ENCODE measurements at regions not wholly inside any gene's neighbourhood (a gene's known extent, or its start where the extent isn't known, plus 50 kb on each side); places are given as distances from the start of the nearest gene placed in this dataset.

DNA sequence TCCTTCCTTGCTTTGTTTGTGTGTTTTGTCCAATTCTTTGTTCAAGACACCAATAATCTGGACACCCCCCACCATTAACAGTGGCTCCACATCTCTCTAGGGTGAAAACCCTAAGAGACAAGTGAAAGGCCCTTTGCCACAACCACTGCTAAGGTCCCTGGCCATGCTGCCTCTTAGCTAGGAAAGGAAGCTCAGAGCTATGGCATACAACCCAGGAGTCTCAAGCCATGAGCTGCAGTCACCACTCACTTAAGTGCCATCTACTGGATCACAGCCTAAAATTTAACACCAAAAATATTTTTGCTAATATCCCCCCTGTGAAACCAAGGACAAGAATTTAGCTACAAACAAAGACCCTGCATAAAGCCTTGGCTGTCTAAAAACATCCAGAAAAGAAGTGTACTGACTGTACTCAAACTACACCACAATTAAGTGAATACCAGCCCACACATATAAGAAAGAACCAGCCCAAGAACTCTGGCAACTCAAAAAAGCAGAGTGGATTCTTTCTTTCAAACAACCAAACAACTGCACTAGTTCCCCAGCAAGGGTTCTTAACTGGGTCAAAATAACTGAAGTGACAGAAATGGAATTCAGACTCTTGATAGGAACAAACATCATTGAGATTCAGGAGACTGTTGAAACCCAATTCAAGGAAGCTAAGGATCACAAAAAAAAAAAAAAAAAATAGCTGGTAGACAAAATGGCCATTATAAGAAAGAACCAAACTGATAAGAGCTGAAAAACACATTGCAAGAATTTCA is 130.1 kb upstream of the GALNT5 start:
- peak in 1 of 3 donors; percentile 18 for DNase-seq
- TF ChIP-seq, protein P1, sequence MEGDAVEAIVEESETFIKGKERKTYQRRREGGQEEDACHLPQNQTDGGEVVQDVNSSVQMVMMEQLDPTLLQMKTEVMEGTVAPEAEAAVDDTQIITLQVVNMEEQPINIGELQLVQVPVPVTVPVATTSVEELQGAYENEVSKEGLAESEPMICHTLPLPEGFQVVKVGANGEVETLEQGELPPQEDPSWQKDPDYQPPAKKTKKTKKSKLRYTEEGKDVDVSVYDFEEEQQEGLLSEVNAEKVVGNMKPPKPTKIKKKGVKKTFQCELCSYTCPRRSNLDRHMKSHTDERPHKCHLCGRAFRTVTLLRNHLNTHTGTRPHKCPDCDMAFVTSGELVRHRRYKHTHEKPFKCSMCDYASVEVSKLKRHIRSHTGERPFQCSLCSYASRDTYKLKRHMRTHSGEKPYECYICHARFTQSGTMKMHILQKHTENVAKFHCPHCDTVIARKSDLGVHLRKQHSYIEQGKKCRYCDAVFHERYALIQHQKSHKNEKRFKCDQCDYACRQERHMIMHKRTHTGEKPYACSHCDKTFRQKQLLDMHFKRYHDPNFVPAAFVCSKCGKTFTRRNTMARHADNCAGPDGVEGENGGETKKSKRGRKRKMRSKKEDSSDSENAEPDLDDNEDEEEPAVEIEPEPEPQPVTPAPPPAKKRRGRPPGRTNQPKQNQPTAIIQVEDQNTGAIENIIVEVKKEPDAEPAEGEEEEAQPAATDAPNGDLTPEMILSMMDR (IDR thresholded peaks at IDR 0.05; ENCODE audit: control extremely low read depth, extremely low read depth) = no peak
- ATAC-seq (ENCODE audit: insufficient read depth, low FRiP score) = no peak
- H3K9ac ChIP-seq (ENCODE audit: insufficient read depth in 1 of 2, low read length in 2 of 2) = no peak overlapping the region
- peaks cover 0 to 2% (median 0%) of the 10 kb centered on the region in 4 donors for H3K9me3 ChIP-seq (ENCODE audit: control insufficient read depth in 4 of 4, insufficient read depth in 3 of 4, low read length in 3 of 4)
- H3K4me1 ChIP-seq (ENCODE audit: control insufficient read depth in 5 of 5, insufficient read depth in 5 of 5, low read length in 5 of 5) = peaks cover 0 to 11% (median 0%) of the 10 kb centered on the region in 5 donors
- H3K27ac ChIP-seq (ENCODE audit: low read depth in 1 of 2, low read length in 1 of 2) = peak overlapping the region in 1 of 2 donors; percentile 51
- H3K27me3 ChIP-seq (ENCODE audit: control insufficient read depth in 3 of 3, insufficient read depth in 3 of 3, low read length in 2 of 3) = no peaks in the 10 kb centered on the region
- H3K4me3 ChIP-seq = no peak overlapping the region
- H3K36me3 ChIP-seq (ENCODE audit: control insufficient read depth in 4 of 4, insufficient read depth in 4 of 4, low read length in 4 of 4) = no peaks in the 10 kb centered on the region

DNA sequence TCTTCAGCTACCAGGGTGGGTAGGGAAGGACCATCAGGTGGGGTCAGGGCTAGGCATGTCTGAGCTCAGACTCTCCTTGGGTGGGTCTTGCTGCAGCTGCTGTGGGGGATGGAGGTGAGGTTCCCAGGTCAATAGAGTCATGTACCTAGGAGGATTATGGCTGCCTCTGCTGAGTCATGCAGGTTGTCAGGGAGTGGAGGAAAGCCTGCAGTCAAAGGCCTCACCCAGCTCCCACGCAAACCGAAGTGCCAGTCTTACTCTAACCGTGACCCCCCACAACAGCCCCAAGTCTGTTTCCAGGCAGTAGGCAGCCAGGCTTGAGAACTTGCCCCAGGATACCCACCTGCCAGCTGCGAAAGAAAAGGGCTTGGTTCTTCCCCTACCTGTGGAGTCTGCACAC is 113.6 kb upstream of the GALNT5 start:
- DNase-seq = no peak
- Histone ChIP-seq H3K27ac (ENCODE audit: low read depth in 1 of 2, low read length in 1 of 2) (no peak overlapping the region), H3K36me3 (ENCODE audit: control insufficient read depth in 4 of 4, insufficient read depth in 4 of 4, low read length in 4 of 4) (no peaks in the 10 kb centered on the region), H3K4me1 (ENCODE audit: control insufficient read depth in 5 of 5, insufficient read depth in 5 of 5, low read length in 5 of 5) (peaks cover 0 to 17% (median 0%) of the 10 kb centered on the region in 5 donors), H3K27me3 (ENCODE audit: control insufficient read depth in 3 of 3, insufficient read depth in 3 of 3, low read length in 2 of 3) (no peaks in the 10 kb centered on the region), H3K9ac (ENCODE audit: insufficient read depth in 1 of 2, low read length in 2 of 2) (no peak overlapping the region), H3K9me3 (ENCODE audit: control insufficient read depth in 4 of 4, insufficient read depth in 3 of 4, low read length in 3 of 4) (peaks cover 0 to 2% (median 0%) of the 10 kb centered on the region in 4 donors), H3K4me3 (no peak overlapping the region)
- WGBS, 2 donors = 94 to 96% methylated on average over 4 of the region's 4 CpGs
- TF ChIP-seq, protein P1 (IDR thresholded peaks at IDR 0.05; ENCODE audit: control extremely low read depth, extremely low read depth) = no peak
- ATAC-seq (ENCODE audit: insufficient read depth, low FRiP score) = no peak

DNA sequence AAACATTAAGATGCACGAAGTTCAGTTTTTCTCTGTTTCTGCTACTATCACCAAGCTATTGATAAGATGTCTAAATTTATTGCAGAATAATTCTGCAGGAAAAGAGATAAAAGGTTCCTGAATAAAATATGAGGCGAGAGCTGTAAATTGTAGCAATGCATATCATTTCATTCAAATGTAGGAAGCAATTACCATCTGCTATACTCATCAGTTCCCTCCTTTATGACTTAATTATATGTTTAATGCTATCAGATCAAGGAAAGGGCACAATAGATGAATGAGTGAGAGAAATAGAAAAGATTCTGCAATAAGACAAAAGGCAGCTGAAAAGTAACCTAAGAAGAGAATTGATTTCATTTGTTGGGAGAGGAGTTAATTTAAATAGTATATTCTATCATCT is 108.2 kb upstream of the GALNT5 start:
- H3K27me3 ChIP-seq (ENCODE audit: control insufficient read depth in 3 of 3, insufficient read depth in 3 of 3, low read length in 2 of 3) = no peaks in the 10 kb centered on the region
- TF ChIP-seq, protein P1 (IDR thresholded peaks at IDR 0.05; ENCODE audit: control extremely low read depth, extremely low read depth) = no peak
- H3K36me3 ChIP-seq (ENCODE audit: control insufficient read depth in 4 of 4, insufficient read depth in 4 of 4, low read length in 4 of 4) = no peaks in the 10 kb centered on the region
- no peaks in the 10 kb centered on the region for H3K9me3 ChIP-seq (ENCODE audit: control insufficient read depth in 4 of 4, insufficient read depth in 3 of 4, low read length in 3 of 4)
- H3K4me3 ChIP-seq = no peak overlapping the region
- WGBS, 2 donors = 48 to 50% methylated on average over 2 of the region's 2 CpGs
- DNase-seq (peak in 1 of 3 donors; percentile 50), ATAC-seq (ENCODE audit: insufficient read depth, low FRiP score) (no peak)
- H3K9ac ChIP-seq (ENCODE audit: insufficient read depth in 1 of 2, low read length in 2 of 2) = no peak overlapping the region
- peaks cover 0 to 18% (median 0%) of the 10 kb centered on the region in 5 donors for H3K4me1 ChIP-seq (ENCODE audit: control insufficient read depth in 5 of 5, insufficient read depth in 5 of 5, low read length in 5 of 5)
- H3K27ac ChIP-seq (ENCODE audit: low read depth in 1 of 2, low read length in 1 of 2) = no peak overlapping the region

Measured in lung (tissue), 11 donors.